GM18498 (cell line): ENCODE measurements at regions not wholly inside any gene's neighbourhood (a gene's known extent, or its start where the extent isn't known, plus 50 kb on each side); places are given as distances from the start of the nearest gene placed in this dataset.
"Not testable (repeated sequence)": the region's sequence is repeated elsewhere in the genome, so short reads cannot be mapped to it uniquely, and the experiment has no call there.

Experiments
- ATAC-seq: cut with Tn5 transposase; IDR thresholded peaks from one replicate; pipeline ENCODE4 v1.9.1; 2021; ENCODE audit warnings: mild to moderate bottlenecking, moderate library complexity; ENCODE audit not compliant: unreplicated experiment

- ATAC-seq = not testable (repeated sequence)
These were observed 86.9 kb upstream of the FZD7 start for GRCh38 chr2:201946746-201947145.

- no peak for ATAC-seq
These were observed 86.4 kb upstream of the FZD7 start for GRCh38 chr2:201947287-201947686.

- no peak for ATAC-seq
These were observed 84.3 kb upstream of the FZD7 start for GRCh38 chr2:201949181-201949926.

GRCh38 chr2:201949927-201950246 is 83.8 kb upstream of the FZD7 start:
- ATAC-seq = no peak

- no peak for ATAC-seq
These were observed 83.0 kb upstream of the FZD7 start for GRCh38 chr2:201950606-201951005.

GRCh38 chr2:201952187-201952586 is 81.5 kb upstream of the FZD7 start:
- no peak for ATAC-seq

- ATAC-seq = no peak
These were observed 80.3 kb upstream of the FZD7 start for GRCh38 chr2:201953396-201953795.

GRCh38 chr2:201953880-201954279 is 79.8 kb upstream of the FZD7 start:
- no peak for ATAC-seq

- no peak for ATAC-seq
These were observed 78.4 kb upstream of the FZD7 start for GRCh38 chr2:201955231-201955630.

GRCh38 chr2:201955702-201956141 is 77.9 kb upstream of the FZD7 start:
- no peak for ATAC-seq

- no peak for ATAC-seq
These were observed 77.3 kb upstream of the FZD7 start for GRCh38 chr2:201956361-201956760.

GRCh38 chr2:201957091-201957490 is 76.6 kb upstream of the FZD7 start:
- no peak for ATAC-seq

- no peak for ATAC-seq
These were observed 74.5 kb upstream of the FZD7 start for GRCh38 chr2:201959198-201959597.

GRCh38 chr2:201959626-201960025 is 74.0 kb upstream of the FZD7 start:
- ATAC-seq = no peak

- ATAC-seq = no peak
These were observed 73.3 kb upstream of the FZD7 start for GRCh38 chr2:201960305-201960704.

GRCh38 chr2:201961401-201961800 is 72.3 kb upstream of the FZD7 start:
- no peak for ATAC-seq

GRCh38 chr2:201962774-201963562 is 70.7 kb upstream of the FZD7 start:
- ATAC-seq = no peak

GRCh38 chr2:201964011-201964410 is 69.6 kb upstream of the FZD7 start:
- no peak for ATAC-seq

GRCh38 chr2:201964631-201965206 is 68.9 kb upstream of the FZD7 start:
- ATAC-seq = no peak

GRCh38 chr2:201965550-201965949 is 68.1 kb upstream of the FZD7 start:
- no peak for ATAC-seq

- ATAC-seq = no peak
These were observed 66.8 kb upstream of the FZD7 start for GRCh38 chr2:201966691-201967438.
